AG04449 (cell line): ENCODE measurements at regions not wholly inside any gene's neighbourhood (a gene's known extent, or its start where the extent isn't known, plus 50 kb on each side); places are given as distances from the start of the nearest gene placed in this dataset.
A peak's percentile ranks its signal among the peaks of the same experiment; 100 is the strongest.

Experiments
- CTCF ChIA-PET: fragments of 350-600 bp; formaldehyde crosslinking; extraction: SDS; loops from one replicate; lab custom pipeline; 2021; ENCODE audit warnings: antibody characterized with exemption; lab: Yijun Ruan, JAX
- POLR2A ChIA-PET: fragments of 400-600, 350-600 bp; formaldehyde crosslinking; extraction: SDS; loops from one replicate; lab custom pipeline; 2020; ENCODE audit warnings: antibody characterized with exemption, inconsistent platforms; lab: Yijun Ruan, JAX
- DNase-seq: peaks from one replicate; pipeline ENCODE4 v3.0.0-alpha.2; 2010; ENCODE audit warnings: low read depth, low spot score
- H3K4me3 ChIP-seq: 2 replicates; pipeline ENCODE4 v1.5.1; 2011; ENCODE audit warnings: low read depth, mild to moderate bottlenecking, control low read depth, low read length
- TF ChIP-seq, protein P1 (sequence below): IDR thresholded peaks from one replicate; pipeline ENCODE4 v1.5.1; 2011; ENCODE audit warnings: mild to moderate bottlenecking, moderate library complexity, low read length, control low read depth, inconsistent platforms; ENCODE audit not compliant: insufficient read depth; ENCODE audit errors: missing control alignments

DNA sequence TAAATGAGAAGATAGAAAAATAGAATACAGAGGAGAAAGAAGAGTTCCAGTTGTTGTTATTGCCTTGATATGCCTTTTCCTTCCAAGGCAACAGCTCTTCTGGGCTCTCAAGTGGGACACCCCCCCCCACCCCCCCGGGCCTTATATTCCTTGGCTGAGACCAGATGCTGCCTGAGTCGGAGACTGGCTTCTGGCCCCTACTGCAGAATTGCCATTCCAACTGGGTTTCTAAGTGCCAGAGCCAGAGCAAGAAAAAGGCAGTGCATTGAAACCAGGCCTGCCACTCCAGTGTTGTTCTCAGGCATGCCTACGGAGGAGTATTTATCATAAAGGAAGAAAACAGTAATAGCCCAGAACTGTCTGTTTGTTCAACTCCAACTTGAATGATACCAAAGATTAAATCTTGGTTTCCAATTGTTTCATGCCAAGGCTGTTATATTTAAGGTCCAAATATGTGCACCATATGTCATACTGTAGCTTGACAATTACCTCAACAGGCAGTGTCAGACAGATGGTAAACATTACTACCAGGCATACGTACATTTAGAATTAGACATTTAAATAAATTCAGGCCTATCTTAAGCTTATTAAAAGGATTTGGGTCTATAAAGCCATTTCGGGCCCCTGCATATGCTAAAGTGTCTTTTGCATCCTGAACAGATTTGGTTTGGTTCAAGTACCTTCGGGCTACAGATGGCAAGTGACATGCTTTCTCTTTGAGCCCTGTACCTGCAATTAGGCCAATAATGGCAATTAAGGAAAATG lies 209.9 kb upstream of the SEMA6D start:
- no peak overlapping the region for H3K4me3 ChIP-seq
- no peak for DNase-seq
- ChIA-PET CTCF (interaction anchor here (2.7 kb wide), 1 partner anchor 481 kb away, joined by 9 read pairs; no protein-coding TSS in a partner anchor), POLR2A (no interaction called here)
- TF ChIP-seq, protein P1, sequence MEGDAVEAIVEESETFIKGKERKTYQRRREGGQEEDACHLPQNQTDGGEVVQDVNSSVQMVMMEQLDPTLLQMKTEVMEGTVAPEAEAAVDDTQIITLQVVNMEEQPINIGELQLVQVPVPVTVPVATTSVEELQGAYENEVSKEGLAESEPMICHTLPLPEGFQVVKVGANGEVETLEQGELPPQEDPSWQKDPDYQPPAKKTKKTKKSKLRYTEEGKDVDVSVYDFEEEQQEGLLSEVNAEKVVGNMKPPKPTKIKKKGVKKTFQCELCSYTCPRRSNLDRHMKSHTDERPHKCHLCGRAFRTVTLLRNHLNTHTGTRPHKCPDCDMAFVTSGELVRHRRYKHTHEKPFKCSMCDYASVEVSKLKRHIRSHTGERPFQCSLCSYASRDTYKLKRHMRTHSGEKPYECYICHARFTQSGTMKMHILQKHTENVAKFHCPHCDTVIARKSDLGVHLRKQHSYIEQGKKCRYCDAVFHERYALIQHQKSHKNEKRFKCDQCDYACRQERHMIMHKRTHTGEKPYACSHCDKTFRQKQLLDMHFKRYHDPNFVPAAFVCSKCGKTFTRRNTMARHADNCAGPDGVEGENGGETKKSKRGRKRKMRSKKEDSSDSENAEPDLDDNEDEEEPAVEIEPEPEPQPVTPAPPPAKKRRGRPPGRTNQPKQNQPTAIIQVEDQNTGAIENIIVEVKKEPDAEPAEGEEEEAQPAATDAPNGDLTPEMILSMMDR: no peak

DNA sequence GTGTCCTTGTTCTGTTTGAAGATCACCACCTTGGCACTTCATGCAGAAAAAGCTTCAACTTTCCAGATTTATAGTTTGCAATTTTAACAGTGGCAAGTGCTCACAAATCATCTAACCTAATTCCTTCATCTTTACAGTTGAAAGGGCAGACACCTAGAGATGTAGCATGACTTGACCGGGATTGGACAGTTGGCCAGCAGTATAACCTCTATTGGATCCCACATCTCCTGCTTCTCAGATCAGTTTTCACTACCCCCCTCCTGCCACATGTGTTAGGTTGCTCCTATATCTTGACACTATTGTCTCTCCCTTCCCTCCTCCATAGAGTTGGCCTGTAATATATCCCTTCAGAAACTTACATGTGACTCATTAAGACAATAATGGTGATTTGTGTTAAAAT lies 206.0 kb upstream of the SEMA6D start:
- TF ChIP-seq, protein P1: no peak
- ChIA-PET POLR2A (no interaction called here), CTCF (interaction anchor here (1.4 kb wide), 1 partner anchor 40 kb away, joined by 3 read pairs; no protein-coding TSS in a partner anchor)
- DNase-seq: no peak
- H3K4me3 ChIP-seq: no peak overlapping the region

DNA sequence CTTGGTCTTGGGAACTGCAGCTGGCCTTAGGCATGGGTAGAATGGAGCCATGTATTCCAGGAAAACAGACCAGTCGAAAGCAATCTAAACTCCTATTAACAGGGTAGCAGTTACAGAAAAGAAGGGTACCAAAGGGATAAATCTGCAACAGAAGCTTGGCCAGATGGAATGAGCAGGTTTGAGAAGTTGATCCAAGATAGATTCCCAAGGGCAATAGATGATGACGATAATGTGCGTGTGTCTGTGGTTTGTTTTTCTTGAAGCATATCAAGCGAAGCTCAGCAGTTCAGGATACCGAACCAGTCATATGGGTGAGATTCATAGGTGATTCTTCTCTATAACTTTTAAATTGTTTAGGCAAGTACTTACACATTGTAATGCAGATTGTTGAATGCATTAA lies 203.8 kb upstream of the SEMA6D start:
- H3K4me3 ChIP-seq: no peak overlapping the region
- CTCF ChIA-PET: interaction anchor here (0.7 to 0.9 kb wide), 2 partner anchors 10 to 13 kb away, joined by 3 read pairs; no protein-coding TSS in a partner anchor
- POLR2A ChIA-PET: no interaction called here
- DNase-seq: no peak
- TF ChIP-seq, protein P1: no peak

DNA sequence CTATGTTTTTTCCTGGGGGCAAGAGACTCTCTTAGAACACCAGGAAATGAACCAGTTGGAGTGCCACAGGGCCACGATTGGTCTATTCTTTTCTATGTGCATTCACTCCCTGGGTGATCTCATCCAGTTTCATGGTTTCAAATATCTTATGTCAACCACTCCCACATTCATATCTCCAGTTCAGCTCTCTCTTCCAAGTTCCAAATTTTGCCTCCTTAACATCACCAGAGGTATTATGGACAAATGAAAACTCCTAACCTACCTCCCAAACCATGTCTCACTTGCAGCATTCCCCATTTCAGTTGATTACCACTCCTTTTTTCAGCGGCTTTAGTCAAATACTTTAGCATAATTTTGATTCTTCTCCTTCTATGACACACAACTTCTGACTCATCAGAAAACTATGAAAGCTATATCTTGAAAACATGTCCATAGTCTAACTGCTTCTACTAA lies 203.1 kb upstream of the SEMA6D start:
- TF ChIP-seq, protein P1: no peak
- H3K4me3 ChIP-seq: no peak overlapping the region
- ChIA-PET POLR2A (no interaction called here), CTCF (interaction anchor here (0.7 kb wide), 1 partner anchor 14 kb away, joined by 3 read pairs; no protein-coding TSS in a partner anchor)
- peak; percentile 42 for DNase-seq

DNA sequence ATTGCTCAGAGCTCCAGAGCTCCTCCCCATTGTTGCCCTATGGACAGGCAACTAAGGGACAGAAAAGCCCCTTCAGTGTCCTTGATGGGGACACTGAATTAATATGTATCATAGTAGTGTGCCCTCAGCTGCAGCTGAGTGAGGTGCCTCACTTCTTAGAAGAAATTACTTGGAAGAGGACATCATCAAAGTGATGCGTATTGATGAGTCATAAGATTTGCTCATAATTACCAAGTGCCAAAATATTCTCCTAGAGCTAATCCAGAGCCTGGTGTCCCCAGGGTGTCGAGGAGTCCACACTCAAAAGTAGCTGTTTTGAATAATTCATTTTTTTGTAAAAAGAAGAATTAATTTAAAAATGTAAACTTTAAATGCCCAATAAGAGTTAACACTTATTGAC lies 200.7 kb upstream of the SEMA6D start:
- H3K4me3 ChIP-seq: no peak overlapping the region
- no peak for DNase-seq
- POLR2A ChIA-PET: no interaction called here
- TF ChIP-seq, protein P1: no peak
- CTCF ChIA-PET: interaction anchor here (1.8 kb wide), 1 partner anchor 45 kb away, joined by 5 read pairs; no protein-coding TSS in a partner anchor

DNA sequence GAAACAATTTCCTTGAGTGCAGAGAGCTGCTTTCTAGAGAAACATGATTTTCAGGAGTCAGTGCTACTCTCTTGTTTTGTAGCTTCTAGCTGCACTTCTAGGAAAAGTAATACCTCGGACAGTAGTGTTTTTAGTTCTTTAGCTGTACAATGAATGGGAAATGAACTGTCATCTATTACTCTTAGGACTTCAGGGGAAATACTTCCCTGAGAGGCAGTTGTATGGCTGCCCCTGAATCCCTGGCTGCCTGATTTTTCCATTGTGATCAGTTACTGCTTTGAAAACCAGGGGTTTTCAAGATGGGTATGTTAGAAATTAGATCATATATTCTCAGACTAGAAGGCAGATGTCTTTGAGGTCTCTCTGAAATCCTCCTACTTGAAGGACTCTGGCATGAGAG lies 200.3 kb upstream of the SEMA6D start:
- TF ChIP-seq, protein P1: no peak
- ChIA-PET CTCF (interaction anchor here (1.8 kb wide), 1 partner anchor 45 kb away, joined by 5 read pairs; no protein-coding TSS in a partner anchor), POLR2A (no interaction called here)
- no peak overlapping the region for H3K4me3 ChIP-seq
- DNase-seq: no peak
